NCI-H345 (cell line): ENCODE measurements at regions not wholly inside any gene's neighbourhood (a gene's known extent, or its start where the extent isn't known, plus 50 kb on each side); places are given as distances from the start of the nearest gene placed in this dataset.
"Not testable (repeated sequence)": the region's sequence is repeated elsewhere in the genome, so short reads cannot be mapped to it uniquely, and the experiment has no call there.

Source experiments
- DNase-seq: peaks from one replicate; lab custom pipeline; 2025; lab: John Stamatoyannopoulos, UW

DNA sequence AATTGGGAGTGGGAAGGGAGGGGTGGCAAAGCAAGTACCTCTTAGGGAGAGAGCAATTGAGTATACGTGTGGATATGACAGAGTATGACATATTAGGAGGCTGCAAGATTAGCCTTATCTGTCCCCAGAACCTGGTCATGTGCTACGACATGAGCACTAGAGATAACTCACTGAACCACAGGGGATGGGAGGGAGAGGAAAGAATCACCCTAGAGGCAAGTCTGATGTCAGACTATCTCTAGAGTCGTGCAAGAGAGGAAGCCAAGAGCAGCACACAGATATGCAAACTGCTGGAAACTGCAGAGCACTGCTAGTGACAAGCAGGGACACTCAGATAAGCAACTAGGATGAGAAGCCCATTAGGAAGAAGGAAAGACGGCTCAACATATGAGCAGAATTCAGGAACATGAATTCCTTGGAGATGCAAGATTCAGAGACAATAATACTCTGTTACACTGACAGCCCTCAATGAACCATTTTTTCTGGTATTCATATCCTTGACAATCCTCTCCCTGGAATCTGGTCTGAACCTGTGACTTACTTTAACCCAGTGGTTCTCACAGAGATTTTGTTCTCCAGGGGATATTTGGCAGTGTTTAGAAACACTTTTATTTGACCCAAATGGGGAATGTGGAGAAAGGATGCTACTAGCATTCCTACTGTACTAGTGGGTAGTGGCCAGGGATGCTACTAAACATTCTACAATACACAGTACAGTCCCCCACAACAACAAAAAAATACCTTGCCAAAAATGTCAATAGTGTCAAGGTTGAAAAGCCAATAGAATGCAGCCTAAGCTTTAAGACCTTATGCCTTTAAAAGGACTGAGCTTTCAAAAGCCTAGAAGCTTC lies 84.0 kb upstream of the BMP2K start:
- DNase-seq = no peak

DNA sequence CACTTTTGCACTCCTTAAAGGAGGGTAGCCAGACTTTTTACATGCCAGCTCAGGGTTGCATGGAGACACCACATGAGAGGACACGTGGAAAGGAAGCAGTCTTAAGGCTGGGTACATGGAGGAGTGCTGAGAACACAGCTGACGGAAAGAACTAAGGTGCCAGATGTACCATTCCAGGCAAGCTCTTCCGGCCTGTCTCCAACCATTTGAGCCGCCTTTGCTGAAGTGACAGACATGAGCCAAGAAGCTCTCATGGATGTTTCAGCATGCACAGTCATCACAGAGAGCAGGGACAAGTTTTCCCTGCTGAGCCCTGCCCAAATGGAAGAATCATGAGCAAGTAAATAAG lies 83.4 kb upstream of the BMP2K start:
- no peak for DNase-seq

DNA sequence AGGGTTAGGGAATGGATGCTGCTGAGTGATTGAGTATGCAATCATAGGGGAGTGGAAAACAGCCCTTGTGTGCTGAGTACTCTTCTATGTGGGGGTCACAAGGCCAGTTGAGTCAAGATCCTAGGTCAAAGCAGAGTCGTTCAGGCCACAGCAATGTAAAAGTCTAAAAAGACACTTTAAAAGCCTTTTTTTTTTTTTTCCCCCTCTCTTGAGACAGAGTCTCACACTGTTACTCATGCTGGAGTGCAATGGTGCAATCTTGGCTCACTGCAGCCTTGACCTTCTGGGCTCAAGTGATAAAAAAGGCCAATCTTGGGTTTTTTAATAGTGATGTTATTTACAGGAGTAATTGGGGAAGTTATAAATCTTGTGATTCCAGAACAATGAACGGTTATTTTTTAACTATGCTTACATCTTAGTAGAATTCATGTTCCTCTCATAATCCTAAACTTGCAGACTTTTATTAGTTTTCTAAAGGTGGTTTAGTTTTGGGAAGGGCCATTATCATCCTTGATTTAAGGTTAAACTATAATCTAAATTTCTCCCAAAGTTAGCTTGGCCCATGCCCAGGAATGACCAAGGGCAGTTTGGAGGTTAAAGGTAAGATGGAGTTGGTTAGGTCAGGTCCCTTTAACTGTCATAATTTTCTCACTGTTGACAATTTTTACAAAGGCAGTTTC lies 82.2 kb upstream of the BMP2K start:
- no peak for DNase-seq

DNA sequence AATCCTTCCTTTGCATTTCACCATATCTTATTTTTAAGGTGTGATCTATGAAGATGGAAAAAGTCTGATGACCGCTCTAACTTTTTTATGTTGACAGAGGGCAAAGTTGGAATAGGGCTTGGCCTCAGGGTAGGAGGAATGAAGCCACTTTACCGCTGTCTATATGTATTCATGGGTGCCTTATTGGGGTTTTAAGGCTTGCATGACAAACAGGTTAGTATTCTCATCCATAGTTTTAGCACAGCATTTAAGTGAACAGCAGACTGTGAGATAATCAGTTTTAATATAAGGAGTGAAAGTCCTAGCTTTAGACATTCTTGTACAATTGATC lies 81.7 kb upstream of the BMP2K start:
- DNase-seq = no peak

DNA sequence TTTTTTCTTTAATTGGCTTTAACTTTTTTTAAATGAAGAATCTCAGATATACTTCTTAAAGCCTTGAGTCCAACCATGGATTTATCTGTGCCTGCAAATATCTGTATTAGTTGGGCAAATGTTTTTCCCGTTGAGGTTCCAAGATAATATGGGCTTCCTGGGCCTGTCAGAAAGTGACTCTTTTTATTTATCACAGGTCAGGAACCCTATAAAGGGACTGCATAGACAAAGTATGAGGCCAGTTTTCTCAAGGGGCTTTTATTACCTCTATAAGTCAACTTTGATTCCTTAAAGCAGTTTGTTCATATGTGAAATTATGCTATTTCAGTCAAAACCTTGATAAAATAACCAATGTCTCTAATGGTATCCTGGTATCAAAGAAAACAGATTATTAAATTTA lies 80.2 kb upstream of the BMP2K start:
- DNase-seq = no peak

DNA sequence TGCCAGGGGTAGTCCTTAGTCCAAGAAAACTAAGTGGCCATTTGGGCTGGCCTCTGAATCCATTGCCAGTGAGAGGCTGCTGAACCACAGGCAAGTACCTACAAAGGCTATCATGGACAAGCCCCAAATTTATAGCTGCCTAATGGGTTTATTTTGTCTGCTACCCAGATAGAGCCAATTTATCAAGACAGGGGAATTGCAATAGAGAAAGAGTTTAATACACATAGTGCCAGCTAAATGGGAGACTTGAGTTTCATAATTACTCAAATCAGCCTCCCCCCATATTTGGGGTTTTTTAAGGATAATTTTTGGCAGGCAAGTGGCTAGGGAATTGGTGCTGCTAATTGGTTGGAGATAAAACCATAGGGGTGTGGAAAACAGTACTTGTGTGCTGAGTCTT lies 73.1 kb upstream of the BMP2K start:
- no peak for DNase-seq

DNA sequence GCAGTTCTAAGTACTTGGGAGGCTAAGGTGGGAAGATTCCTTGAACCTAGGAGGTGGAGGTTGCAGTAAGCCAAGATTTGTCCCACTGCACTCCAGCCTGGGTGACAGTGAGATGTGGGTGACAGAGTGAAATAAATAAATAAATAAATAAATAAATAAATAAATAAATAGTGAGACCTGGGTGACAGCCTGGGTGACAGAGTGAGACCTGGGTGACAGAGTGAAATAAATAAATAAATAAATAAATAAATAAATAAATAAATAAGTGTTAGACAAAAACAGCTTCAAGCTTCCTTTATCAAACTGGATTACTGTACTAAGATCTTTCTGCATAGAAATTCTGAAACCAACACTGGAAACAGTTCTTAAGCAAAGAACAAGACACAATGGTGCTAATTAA lies 71.8 kb upstream of the BMP2K start:
- DNase-seq = no peak

DNA sequence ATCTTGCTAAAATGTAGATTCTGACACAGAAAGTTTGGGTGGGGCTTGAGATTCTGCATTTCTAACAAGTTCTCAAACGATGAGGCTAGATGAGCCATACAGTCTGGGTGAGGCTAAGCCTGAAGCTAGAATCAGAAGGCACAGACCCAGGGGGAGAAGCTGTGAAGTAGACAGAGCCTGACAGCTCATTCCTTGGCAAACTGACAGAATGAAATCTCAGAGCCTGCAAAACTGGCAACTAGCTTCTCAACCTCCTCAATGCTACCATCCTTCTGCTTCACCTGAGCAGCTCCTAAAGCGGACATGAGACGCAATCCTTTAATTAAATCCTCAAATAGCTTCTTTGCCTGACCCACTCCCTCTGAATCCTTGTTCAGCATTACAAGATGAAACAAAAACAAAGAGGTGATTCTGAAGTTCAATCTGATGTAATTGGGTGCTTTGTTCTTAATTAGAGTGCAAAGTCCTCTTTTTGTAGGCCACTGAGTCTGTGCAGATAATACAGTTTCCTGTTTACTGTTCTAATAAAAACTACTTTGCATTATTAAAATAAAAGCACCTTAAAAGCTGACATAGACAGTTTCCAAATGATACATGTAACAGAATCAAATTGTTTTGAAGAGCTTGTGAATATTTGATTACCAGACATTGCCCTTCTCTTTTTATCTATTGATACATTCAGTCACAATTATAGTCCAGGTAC lies 71.0 kb upstream of the BMP2K start:
- DNase-seq = no peak

DNA sequence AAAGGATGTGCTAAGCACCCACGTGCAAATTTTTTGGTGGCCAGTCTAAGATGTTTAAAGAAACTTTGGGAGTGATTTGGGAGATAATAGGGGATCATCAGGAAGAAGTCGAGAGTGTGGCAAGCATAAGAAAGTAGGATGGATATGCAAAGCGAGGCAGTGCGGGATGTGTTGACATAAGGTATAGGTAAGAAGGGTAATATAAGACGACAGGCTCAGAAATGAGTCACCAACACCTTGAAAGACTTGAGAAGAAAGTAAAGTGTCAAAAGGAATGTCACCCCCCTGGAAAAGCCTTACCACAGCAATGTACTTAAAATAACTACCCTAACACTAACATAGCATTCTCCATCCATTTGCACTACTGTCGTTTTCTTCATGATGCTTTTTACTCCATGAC lies 69.8 kb upstream of the BMP2K start:
- DNase-seq = no peak

DNA sequence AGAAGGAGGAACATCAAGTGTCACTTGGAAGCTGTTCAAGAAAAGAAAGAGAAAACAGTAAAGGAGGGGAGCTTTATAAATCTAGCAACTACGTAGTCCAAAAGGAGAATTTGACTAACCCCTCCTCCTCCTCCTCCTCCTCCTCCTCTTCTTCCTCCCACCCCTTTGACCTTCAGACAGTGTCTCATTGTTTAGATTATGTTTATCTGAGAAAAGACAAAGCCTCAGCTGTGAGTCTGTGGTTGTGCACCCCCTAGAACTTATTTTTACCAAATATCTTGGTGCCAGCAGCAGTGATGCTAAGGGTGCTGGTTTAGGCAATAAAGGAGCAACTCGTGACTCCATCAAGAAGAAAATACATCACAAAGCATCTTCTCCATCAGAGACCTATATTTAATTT lies 68.9 kb upstream of the BMP2K start:
- DNase-seq = no peak

DNA sequence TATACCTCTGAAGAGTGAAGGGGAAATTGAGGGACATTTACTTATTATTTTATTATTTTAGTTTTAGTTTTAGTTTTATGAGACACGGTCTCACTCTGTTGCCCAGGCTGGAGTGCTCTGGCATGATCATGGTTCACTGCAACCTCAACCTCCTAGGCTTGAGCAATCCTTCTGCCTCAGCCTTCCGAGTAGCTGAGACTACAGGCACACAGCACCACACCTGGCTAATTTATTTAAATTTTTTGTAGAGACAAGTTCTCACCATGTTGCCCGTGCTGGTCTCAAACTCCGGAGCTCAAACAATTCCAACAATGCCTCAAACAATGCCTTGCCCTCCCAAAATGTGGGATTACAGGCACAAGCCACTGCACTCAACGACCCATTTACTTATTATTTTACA lies 68.4 kb upstream of the BMP2K start:
- DNase-seq = no peak

DNA sequence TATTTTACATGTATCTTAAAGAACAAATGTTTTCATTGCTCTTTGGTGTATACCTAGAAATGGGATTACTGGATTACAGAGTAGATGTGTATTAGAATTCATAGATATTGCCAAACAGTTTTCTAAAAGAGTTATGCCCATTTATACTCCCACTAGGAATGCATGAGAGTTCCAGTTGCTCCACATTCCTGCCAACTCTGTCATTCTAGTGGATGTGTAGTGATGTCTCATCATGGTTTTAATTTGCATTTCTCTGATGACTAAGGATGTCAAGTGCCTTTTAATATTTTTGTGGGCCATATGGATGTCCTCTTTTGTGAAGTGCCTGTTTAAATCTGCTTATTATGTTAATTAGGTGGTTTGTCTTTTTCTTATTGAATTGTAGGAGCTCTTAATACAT lies 65.6 kb upstream of the BMP2K start:
- DNase-seq = no peak

DNA sequence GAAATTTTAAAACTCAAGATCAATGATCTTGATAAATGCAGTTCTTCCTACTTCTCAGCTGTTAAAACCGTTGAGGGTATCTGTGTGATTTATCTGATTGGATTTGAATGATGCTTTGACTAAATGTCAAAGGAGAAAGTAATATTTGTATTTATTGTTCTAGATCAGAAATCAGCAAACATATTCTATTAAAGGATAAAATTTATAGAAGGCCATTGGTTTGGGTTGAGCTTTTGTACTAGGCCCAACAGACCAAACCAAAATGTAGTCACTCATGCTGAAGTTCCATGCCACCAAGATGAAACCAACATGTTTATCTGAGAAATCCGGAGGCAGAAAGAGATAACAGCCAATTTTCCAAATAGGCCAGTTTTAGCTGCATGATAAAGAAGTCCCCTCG lies 64.5 kb upstream of the BMP2K start:
- DNase-seq = no peak

DNA sequence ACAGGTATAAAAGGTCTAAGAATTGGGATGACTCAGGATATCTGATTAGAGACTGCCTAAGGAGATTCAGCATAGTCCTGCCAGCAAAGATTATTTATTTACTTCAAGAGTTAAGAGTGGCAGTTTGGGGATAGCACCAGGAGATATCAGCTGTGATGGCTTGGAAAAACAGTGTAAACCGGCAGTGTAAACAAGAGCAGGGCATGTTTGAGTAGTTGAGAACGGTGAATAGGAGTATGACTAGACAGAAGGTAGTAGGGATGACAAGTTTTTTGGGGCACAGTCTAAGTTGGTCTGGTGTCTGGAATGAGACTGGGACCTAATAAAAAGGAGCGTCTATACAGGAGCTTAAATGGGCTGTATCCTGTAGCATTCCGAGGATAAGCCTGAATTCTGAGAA lies 61.6 kb upstream of the BMP2K start:
- DNase-seq = not testable (repeated sequence)

DNA sequence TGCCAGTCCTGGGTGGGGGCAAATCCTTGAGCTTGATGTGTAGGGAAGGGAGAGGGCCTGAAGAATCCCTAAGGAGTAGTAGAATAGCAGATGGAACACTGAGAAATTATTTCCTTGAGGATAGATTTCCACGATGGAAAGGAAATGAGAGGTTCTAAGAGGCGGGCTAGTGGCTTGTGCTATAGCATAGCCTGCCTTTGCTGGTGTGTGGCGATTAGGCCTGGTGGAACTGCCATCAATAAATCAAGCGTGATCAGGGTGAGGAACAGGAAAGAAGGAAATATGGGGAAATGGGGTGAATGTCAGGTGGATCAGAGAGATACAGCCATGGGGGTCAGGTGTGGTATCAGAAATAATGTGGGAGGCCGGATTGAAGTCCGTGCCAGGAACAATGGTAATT lies 60.8 kb upstream of the BMP2K start:
- not testable (repeated sequence) for DNase-seq

DNA sequence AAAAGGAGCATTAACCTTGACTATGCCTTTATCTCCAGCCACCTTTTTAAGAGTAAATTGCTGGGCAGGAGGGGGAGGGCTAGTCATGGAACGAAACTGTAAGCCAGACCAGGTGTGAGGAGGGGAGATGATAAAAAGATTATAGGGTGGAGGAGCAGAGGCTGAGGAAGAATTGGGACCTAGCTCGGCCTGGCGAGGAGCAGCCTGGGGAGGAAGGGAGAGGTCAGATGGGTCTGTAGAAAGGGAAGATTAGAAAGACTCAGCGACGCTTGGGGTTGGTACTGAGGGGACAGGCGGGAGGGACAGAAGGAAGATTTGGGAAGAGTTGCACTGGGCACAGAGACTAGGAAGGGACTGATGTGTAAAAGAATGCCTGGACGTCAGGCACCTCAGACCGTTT lies 58.4 kb upstream of the BMP2K start:
- not testable (repeated sequence) for DNase-seq

DNA sequence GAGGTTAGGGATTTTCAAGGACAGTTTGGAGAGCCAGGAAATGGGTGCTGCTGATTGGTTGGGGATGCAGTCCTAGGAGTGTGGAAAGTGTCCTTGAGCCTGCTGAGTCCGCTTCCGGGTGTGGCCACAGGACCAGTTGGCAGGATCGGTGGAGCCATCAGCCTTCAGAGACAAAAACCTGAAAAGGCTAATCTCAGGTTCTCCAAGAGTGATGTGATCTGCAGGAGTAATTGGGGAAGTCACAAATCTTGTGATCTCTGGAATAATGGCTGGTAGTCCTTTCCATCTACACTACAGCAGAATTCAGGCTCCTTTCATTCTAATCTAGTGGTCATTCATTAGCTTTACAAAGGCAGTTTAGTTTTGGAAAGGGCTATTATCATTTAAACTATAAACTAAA lies 55.9 kb upstream of the BMP2K start:
- DNase-seq = no peak

DNA sequence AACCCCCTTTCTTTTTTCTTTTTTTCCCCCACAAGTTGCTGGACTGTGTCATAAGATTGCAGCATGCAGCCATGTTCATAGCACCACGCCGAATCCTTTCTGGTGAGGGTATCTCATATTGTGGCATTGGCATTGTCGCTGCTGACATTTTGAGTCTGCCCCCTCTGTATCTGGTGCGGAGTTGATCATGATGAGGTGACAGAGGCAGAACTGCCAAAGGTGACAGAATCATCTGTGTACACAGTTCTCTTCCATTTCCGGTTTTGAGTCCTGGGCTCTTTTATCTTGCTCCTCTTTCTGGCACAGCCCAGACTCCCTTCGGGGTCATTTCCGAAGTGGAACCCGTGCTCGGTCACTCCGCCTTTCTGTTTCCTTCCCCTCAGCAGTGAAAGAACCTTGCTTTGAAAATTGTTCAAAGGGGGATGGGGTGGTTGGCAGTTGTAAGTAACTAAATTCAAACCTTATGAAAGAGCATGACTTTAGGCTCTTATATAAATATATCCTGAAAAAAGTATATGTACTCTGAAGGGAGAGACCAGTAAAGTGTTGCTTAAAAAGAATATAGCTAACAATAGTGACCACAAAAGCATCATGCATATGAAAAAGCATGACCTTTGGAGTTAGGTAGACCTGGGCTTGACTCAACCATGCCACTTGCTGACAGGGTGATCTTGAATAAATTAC lies 55.0 kb upstream of the BMP2K start:
- no peak for DNase-seq

DNA sequence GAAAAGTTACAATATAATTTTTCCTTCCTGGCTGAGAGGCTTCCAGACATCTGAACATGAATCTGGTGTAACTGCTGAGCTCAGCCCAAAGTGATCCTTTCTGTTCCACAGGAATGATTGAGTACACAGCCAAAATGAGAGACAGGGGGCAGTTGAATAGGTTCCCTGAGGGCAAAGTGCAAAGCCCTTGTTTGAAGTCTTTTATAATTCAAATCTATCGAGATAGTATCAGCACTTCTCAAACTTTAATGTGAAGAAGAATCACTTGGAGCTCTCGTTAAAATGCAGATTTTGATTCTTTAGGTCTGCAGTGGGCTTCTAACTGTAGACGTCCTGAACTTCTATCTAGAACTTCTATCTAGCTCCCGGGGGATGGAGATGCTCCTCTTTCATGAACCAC lies 54.4 kb upstream of the BMP2K start:
- DNase-seq = no peak

DNA sequence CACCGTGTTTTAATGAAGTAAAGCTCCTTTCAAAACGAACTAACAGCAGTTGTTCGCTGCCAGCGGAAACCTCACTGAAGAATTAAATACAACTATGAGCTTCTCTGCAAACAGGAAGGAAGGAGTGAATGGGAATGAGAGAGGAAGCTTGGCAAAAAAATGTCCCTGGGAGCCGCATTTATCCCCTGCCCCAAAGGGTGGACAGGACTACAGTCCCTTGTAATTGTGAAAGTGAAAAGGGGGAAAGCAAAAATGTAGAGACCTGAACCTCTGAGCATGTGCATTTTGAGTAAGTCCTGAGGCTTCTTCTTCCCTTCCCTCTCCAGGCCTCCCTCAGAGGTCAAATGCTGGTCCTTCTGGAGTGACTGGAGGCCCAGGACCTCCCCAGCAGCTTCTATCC lies 53.8 kb upstream of the BMP2K start:
- DNase-seq = no peak

DNA sequence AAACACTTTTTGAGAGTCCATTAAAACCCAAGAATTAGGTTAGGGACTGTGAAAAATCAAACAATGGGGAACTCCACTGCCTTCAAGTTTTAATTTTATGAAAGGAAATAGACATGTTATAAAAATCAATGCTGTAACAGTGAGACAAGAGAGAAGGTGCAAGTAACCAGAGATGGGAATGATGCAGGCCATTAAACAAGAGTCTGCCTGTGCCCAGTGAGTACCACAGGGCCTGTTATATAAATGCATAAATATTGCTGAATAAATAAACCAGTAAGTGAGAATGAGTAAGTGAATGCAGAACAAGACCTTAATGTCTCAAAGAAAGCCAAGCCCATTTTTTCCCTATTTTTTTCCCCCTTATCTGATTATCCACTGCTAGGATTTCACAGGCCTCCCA lies 53.3 kb upstream of the BMP2K start:
- DNase-seq = no peak
